SW 1271 (cell line): ENCODE measurements at regions not wholly inside any gene's neighbourhood (a gene's known extent, or its start where the extent isn't known, plus 50 kb on each side); places are given as distances from the start of the nearest gene placed in this dataset.

Experiments
- DNase-seq, 2 experiments: peaks; one replicate each; lab custom pipeline; 2025; lab: John Stamatoyannopoulos, UW

DNA sequence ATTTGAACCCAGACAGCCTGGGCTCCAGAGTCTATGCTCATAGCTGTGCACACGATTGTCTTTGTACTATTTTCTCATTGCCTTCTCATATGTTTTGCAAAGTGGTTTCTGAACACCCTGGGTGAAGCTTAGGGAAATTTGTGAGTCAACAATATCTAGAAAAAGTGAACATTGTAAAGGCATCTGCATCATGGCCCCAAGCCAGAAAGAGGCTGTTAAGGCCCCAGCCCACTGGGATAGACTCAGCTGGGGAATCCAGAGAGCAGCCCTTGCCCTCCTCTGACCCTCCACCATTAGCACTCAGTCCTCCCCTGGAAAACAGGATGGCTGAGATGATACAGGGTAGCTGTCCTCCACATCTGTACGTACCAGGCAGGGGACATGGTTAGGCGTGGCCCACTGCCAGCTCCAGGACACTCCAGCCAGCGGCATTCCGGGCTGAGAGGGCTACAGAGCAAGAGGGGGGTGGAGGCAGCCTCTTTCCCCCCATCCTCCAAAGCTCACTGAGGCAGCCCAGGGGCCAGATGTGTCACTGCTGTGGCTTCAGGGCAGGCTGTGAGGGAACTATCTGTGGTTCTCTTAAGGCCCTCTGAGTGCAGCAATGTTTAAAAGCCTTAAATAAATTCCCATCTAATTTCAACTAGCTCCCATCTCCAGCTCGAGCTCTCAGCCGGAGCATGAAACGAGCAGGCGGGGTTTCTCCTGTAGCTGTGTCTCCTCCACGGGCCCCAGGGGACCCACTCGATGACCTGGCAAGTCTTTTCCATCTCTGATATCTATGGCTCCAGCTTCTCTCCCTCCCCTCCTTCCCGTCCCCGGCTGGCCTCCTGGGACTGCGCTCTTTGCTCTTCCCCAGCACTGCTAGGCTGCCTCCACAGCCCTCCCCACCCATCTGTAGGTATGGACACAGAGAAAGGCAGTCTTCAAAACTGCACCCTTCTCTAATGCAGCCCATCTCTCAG lies 209.4 kb upstream of the LRFN2 start:
- DNase-seq = no peak

DNA sequence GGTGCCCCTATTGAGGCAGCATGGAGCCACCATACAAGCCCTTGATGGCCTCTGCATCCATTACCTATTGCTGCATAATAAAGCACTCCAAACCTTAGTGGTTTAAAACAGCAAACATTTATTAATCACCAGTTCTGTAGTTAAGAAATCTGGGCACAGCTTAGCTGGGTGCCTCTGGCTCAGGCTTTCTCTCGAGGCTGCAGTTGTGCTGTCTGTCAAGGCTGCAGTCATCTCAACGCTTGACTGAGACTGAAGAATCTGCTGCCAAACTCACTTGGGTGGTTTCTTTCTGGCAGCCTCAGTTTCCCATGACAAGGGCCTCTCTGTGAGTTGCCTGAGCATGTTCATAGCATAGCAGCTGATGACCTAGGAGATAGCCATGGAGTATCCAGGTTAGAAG lies 207.4 kb upstream of the LRFN2 start:
- no peak for DNase-seq

DNA sequence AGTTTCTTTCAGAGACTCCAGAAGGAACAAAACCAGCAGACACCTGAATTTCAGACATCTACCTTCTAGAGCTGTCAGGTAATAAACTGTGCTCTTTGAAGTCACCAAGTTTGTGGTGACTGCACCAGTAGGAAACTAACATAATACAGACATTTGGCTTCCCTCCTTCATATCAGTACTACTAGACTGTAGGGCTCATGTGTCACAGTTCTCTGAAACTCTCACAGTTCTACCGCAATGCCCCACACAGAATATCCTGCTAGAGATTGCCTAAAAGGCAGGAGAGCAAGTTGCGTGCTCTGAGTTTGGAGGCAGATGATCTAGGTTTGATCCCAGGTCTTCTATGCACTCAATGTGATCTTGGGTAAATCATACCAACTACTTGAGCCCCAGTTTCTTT lies 205.0 kb upstream of the LRFN2 start:
- no peak for DNase-seq

DNA sequence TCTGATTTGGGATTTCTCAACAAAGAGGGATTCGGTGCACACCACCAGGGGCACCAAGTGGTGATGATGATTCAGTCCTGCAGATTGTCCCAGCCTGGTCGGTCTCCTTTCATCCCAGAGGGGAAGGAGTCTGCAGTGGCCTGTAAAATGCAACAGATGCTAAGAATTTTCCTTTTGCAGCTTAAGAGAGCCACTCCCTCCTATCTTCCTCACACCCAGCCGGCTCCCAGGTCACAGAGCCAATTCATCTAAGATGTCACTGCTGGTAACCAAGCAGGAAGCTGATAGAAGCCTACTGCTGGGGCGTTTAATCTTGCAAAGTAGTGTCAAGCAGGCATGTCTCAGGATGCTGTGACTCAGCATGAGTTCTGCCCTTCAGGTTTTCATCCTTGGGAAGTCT lies 203.8 kb upstream of the LRFN2 start:
- DNase-seq = no peak

DNA sequence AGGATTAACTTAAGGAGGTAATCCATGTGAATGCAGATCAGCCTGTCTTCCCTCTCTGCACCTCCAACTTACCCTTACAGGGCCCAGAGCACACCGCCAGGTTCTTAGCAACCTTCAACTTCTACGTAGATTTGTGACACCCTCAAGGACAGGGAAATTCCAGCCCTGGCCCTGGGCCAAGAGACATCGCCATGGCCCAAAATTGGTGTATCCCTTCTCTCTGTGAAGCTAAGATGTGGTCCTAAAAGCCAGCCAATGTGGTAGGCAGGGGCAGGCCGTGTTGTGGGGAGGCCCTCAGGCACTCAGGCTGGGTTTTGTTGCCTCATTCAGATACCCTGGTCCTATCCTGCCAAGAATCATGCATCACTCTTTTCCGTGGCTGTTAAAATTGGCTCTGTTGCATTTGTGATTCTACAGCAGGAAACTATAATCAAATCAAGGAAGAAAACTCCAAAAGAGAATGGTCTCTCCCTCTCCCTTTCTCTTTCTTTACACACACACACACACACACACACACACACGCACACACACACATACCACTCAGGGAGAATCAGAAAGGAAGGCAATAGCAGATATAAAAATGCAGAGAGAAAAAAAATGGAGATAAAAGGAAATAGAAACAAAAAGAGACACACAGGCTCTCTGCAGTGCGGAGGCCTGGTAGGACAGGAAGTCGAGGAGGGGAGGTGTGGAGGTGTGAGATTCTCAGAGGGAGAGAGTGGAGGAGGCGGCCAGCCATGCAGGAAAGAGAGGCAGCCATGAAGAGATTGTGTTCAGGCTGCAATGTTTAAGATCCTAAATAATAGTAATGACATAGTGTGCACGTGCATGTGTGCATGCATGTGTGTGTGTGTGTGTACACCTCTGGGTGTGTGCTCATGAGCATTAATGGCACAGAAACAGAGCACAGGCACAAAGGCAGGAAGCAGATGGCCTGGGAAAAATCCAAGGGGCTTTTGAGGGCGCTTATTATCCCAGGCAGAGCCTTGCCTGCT lies 201.8 kb upstream of the LRFN2 start:
- no peak for DNase-seq

DNA sequence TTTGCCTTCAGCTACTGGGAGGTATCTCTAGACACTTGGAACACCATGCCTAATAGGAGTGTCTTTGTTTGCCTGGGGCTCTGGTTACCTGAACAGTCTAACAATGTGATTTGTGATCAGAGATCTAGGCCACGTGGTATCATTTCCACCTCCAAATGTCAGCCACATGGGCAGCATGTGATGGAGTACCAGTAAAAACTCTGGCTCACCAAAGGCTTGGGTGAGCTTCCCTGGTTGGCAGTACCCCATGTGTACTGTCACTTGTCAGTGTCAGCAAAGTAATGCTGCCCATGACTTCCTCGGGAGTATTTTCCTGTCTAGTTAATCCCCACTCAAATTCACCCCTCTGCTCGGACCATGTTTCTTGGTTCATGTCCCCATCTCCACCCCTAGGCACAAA lies 195.2 kb upstream of the LRFN2 start:
- no peak for DNase-seq

DNA sequence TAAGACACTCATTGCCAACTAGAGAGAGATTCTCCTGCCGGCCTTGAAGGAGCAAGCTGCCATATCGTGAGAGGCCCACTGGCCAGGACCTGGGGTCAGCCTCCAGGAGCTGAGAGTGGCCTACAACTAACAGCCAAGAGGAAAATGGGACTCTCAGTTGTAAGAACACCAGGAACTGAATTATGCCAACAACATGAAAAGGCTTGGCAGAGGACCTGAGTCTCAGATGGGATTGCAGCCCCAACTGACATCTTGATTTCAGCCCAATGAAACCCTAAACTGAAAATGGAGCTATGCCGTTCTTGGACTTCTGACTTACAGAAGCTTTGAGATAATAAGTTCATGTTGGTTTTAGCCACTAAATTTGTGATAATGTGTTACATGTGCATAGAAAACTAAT lies 193.5 kb upstream of the LRFN2 start:
- no peak for DNase-seq

DNA sequence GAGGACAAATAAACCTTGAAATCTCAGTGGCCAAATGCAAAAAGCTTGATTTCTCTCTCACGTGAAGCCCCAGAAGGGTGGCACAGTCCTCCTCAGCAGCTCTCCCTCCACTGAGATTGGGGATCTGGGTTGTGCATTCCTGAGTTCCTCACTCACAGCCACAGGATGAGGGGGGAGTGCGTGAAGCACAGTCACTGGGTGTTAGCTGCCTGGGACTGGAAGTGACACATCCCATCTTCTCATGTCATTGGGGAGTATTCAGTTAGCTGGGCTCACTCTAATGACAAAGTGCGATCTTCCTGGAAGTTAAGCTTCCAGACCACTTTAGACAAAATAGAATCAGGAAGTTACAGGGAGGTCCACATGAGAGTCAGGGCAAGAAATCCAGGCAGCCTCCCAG lies 192.2 kb upstream of the LRFN2 start:
- DNase-seq = peak; percentile 90

DNA sequence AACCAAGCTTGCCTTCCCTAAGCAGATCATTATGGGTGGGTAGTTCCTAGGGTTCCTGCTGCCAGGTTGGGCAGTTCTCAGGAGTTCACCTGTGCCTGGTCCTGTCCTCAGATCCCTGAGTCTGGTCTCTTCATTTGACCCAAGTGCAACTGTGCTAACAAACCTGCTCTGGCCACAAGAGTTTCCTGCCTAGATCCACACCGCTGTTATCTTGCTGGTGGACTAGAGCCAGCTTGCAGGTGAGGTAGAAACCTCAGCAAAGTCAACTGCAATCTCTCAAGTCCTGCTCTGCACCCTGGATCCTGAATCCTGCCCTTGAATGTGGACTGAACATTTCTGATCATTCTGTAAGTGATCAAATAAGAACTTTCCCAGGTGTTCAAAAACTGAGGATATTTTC lies 191.8 kb upstream of the LRFN2 start:
- peak in 1 of 2 experiments; percentile 20 for DNase-seq

DNA sequence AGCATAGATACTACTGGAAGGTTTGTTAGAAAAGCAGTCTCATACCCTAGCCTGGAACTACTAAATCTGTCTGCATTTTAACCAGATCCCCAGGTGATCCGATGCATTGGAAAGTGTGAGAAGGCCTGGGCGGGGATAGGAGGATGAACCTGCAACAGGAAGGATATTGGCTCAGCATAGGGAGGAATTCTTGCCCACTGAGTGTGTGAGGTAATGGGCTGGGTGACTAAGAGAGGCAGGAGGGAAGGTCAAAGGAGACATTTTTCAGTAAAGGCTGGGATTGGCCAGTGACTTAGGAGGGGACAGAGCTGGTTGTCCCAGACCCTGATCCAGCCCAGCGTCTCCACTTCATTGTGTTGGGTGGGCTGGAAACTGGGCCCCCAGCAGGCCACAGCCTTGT lies 191.0 kb upstream of the LRFN2 start:
- peak; percentile 87 to 88 for DNase-seq

DNA sequence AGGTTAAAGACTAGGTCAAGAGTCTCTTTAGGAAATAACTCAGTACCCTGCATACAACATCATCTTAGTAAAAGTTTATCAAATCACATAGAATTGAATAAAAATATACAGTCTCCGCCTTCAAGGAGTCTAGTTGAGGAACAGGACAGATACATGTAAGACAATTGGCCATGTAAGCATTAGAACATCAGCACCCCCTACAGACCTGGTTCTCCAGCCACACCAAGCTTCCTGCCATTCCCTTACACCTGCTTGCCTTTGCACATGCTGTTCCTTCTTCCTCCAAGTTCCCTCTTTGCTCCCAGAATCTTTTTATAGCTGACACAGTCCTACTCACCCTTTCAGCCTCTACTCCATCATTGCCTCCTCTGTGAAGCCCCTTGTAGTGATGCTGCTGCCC lies 187.8 kb upstream of the LRFN2 start:
- no peak for DNase-seq

DNA sequence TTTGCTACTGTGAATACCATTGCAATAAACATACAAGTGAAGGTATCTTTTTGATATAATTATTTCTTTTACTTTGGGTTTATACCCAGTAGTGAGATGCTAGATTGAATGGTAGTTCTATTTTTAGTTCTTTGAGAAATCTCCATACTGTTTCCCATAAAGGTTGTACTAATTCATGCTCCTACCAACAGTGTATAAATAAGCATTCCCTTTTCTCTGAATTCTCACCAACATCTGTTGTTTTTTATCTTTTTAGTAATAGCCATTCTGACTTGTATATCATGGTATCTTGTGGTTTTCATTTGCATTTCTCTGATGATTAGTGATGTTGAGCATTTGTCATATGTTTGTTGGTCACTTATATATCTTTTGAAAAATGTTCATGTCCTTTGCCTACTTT lies 183.6 kb upstream of the LRFN2 start:
- DNase-seq = no peak

DNA sequence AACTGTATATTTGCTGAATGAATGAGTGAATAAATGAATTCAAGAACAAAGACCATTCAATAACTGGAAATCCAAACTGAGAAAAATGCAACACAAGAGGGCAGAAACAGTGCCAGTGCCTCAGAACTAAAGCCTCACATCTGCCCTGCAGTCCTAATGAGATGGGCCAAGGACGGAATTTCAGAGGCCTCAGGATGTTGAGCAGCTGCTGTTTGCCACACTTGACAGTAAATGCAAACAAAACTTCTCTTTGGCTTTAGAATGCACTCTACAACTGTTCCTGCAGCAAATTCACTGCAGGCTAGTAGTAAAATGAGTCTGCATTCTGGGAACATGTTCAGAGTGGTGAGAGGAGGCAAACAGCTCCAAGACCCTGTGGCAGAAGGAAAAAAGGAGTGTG lies 177.6 kb upstream of the LRFN2 start:
- DNase-seq = no peak

DNA sequence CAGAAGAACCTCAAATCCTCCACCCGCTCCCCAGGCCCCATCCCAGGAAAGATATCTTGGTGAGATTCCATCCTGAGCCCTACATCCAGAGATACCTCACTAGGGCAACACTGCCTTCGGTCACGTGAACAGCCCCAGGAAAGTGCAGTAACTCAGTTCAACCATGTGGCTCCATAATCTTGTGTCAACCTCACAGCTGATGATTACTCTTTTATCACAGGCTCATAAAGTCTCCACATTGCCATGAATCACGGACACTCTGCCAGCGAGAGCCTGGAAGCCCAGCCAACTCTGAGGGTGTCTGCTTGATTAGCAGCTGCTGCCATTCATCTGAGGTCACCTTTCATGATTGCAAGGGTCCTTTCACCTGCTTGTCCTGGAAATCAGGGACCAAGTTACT lies 175.8 kb upstream of the LRFN2 start:
- DNase-seq = no peak

DNA sequence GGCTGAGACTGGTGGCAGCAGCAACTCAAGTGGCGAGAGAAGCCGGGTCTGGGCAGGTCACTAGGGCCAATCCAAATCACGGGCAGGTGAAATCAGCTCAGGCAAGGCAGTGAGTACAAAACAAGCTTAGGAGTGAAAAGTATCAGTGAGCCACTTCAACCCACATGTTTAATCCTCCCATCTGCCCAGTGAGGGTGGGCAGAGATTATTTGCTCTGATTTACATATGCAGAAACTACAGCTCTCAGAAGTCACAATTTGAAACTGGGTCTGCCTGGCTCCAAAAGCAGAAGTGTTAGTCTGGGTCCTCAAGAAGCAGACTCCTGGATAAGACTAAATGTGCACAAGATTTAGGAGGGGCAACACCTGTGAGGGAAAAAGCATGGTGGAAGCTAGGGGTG lies 173.7 kb upstream of the LRFN2 start:
- no peak for DNase-seq

DNA sequence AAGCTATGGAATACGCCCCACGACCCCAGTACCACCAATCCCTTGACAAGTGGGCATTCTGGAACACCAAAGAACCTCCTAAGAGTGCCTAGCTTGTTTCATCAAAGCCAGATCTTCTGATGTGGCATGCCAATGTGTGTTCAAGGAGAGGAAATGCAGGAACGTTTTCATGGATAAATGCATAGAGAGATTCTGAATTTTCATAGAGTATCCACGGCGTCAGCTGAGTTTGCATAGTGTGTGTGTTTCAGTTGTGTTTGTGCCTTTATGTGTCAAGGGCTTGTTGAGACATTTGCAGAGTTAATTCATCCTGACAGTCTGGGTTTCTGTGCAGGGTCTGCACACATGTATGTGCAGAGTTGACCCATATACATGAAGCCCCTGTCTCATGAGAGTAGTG lies 172.7 kb upstream of the LRFN2 start:
- DNase-seq = no peak

DNA sequence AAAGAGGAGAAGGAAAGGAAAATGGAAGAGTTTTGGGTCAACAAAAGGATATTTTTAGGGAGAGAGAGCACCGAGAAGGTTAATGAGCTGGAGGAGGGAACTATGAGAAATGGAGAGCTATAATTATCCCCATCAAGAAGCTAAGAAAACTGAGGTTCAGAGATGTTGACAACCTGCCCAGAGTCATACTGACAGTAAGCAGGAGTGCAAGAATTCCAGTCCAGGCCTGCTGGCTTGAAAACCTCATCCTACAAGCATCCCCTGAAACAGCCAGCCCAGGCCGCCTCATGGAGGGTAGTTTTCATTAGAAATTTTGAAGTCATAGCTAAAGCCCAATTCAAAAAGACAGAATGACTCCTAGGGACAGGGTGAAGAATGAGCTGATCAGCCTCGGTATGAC lies 172.1 kb upstream of the LRFN2 start:
- DNase-seq = no peak

DNA sequence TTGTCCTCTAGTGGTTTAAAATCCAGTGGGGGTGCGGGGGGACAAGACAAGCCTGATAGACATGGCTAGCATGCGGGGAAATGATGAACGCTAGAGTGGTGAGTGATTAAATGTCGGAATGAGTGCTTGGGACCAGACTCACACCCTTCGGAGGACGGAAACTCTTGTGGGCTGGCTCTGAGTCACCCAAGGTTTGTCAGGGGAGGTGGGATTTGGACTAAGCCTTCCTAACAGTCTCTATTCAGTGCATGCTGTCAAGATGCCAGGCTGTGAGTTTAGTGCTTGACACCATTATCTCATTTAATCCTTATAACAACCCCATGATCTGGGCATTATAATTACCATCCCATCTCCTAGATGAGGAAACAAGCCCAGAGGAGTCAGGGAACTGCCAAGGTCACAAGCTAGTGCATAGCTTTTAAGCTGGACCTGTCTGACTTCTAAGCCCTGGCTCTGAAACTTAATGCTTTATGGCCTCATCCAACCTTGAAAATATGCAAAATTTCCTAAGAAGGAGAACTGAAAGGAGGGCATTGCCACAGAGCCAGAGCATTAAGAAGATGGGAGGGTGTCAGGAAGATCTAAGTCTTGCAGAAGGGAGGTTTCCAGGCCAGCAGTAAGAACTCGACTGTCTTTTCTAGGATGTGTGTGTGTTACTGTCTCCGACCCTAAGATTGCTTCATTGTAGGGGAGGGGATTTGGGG lies 168.7 kb upstream of the LRFN2 start:
- DNase-seq = no peak

DNA sequence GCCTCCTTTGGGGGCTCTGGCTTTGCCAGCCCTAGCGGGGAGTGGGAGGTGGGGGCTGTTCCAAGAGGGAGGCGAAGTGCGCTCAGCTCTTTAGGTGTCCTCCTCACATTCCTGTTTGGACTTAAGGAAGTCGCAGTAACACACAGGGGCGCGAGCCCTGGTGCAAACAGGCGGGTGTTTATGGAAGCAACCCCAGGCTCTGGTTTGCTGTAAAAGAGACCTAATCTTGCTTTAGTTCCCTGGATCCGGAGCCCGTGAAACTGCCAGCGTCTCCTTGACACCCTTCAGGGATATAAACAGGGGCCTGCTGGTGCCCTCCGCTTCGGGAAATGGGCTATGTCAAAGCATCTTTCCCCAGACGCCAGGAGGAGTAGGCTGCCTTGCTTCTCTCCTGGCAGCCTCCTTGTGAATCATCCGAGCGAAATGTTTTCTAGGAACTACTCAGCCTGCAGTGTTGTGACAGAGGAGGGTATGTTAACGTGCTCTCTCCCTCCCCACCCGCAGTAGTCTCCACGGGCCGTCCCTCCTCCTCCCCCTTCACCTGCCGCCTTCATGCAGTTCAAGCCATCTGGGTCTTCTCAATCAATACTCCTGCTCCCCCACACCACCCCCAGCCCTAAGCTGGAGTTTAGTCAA lies 168.0 kb upstream of the LRFN2 start:
- no peak for DNase-seq

DNA sequence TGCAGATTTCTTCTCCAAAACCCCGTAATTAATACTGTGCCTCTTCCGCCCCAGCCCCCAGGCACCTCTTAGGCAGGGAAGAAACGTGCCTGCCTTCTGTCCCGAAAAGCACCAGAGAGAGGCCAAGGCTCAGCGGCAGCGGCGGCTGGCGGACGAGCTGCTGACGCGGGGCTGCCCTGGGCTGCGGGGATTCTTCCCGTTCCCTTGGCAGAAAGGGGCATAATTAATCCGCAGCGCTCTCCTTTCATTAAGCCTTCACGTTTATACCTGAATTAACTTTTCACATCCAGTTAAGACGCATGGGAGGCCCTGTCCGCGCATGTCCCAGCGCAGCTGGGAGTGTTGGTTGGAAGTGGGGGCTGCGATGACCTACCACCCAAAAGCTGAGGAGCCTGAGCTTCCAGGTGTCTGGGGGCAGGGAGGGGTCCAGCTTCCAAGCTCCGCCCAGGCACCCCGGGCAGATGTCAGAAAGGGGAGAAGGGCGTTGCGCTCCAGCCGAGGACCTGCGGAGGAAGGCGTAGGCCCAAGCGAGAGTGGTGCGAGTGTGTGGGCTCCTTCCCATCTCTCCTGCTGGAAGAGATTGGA lies 167.4 kb upstream of the LRFN2 start:
- DNase-seq = no peak

DNA sequence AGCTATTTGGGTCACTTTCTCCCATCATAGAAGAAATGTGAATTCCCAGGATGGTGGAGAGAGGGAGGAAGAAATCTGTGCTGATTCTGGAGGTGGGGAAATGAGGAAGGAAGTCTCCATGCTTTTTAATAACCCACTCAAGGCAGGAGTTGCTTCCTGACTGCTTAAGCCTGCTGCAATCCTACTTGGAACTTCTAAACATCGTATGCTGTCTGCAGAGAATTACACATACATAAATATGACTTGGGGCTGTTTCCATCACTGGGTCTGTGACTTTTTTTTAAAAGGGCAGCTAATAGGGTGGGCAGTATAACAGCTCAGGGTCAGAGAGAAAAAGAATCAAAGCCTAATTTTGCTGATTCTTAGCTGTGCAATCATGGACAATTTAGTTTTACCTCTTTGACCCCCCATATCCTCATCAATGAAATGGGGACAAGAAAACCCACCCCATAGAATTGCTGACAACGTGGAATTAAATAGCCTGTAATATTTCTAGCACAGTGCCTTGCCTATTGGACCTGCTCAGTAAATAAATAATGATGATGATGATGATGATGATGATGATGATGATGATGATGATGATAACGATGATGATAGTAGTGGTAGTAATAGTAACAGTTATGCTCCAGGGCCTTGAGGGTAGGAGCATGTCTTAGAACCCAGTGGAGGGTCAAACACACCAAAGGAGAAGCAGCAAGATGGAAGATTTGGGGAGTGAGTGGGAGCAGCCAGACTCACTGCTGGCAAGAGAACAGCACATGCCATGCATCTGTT lies 166.7 kb upstream of the LRFN2 start:
- no peak for DNase-seq
